ENCODE measurements at regions not wholly inside any gene's neighbourhood (a gene's known extent, or its start where the extent isn't known, plus 50 kb on each side); places are given as distances from the start of the nearest gene placed in this dataset.

- no peaks in the 10 kb centered on the region for H3K36me3 ChIP-seq (replicated peaks in 1 of 2; ENCODE audit: control insufficient read depth in 1 of 2, insufficient read depth in 2 of 2, low read length in 1 of 2)
- H2AFZ ChIP-seq (ENCODE audit: low read depth): no peak overlapping the region
- DNase-seq: no peak
- no peak overlapping the region for H3K4me2 ChIP-seq
- peaks cover 26% of the 10 kb centered on the region; the same call in 1 of the 2 replicates for H3K27me3 ChIP-seq (ENCODE audit: insufficient read depth)
- no peaks in the 10 kb centered on the region for H3K4me1 ChIP-seq (ENCODE audit: control insufficient read depth in 1 of 2, insufficient read depth in 2 of 2, low read depth in 1 of 2, low read length in 1 of 2)
- H3F3A ChIP-seq (replicated peaks; ENCODE audit: insufficient read depth): no peaks in the 10 kb centered on the region
- H3K9me2 ChIP-seq: no peaks in the 10 kb centered on the region
- H3K79me2 ChIP-seq (ENCODE audit: insufficient read depth): no peaks in the 10 kb centered on the region
- no peak overlapping the region for H3K27ac ChIP-seq (ENCODE audit: low read depth in 2 of 2, low read length in 1 of 2)
- TF ChIP-seq ELF1 (IDR thresholded peaks at IDR 0.05) (no peak), RAD21 (IDR thresholded peaks at IDR 0.05; ENCODE audit: low read length) (no peak), TEAD4 (IDR thresholded peaks at IDR 0.05; ENCODE audit: borderline replicate concordance, insufficient read depth) (no peak)
- ChIA-PET POLR2A (no interaction called here), CTCF (no interaction called here)
- no peaks in the 10 kb centered on the region for H3K9me3 ChIP-seq
- WGBS (ENCODE audit: low lambda C conversion rate): 14% methylated on average over 2 of the region's 2 CpGs
- H3K9ac ChIP-seq: no peak overlapping the region
- no peak overlapping the region for H3K4me3 ChIP-seq (ENCODE audit: low read depth in 2 of 2, low read length in 1 of 2)
- no peaks in the 10 kb centered on the region for H4K20me1 ChIP-seq (ENCODE audit: insufficient read depth)
Measured at GRCh38 chr1:119308806-119309205, 59.8 kb upstream of the HAO2 start.

- ChIA-PET POLR2A (no interaction called here), CTCF (interaction anchor here (1.6 to 2.3 kb wide), 2 partner anchors 14 to 35 kb away, joined by 6 read pairs; no protein-coding TSS in a partner anchor)
- H3K4me1 ChIP-seq (ENCODE audit: control insufficient read depth in 1 of 2, insufficient read depth in 2 of 2, low read depth in 1 of 2, low read length in 1 of 2): no peaks in the 10 kb centered on the region
- H3K9me3 ChIP-seq: no peaks in the 10 kb centered on the region
- H3K79me2 ChIP-seq (ENCODE audit: insufficient read depth): no peaks in the 10 kb centered on the region
- no peak overlapping the region for H2AFZ ChIP-seq (ENCODE audit: low read depth)
- no peak overlapping the region for H3K4me2 ChIP-seq
- no peaks in the 10 kb centered on the region for H4K20me1 ChIP-seq (ENCODE audit: insufficient read depth)
- peaks cover 26% of the 10 kb centered on the region; the same call in 1 of the 2 replicates for H3K27me3 ChIP-seq (ENCODE audit: insufficient read depth)
- H3K9me2 ChIP-seq: no peaks in the 10 kb centered on the region
- no peaks in the 10 kb centered on the region for H3K36me3 ChIP-seq (replicated peaks in 1 of 2; ENCODE audit: control insufficient read depth in 1 of 2, insufficient read depth in 2 of 2, low read length in 1 of 2)
- no peak overlapping the region for H3K27ac ChIP-seq (ENCODE audit: low read depth in 2 of 2, low read length in 1 of 2)
- under 1% methylated on average over 3 of the region's 3 CpGs for WGBS (ENCODE audit: low lambda C conversion rate)
- H3K9ac ChIP-seq: no peak overlapping the region
- no peak for DNase-seq
- TF ChIP-seq JUND (IDR thresholded peaks at IDR 0.05) (no peak), EZH2phosphoT487 (IDR thresholded peaks at IDR 0.05; ENCODE audit: borderline replicate concordance, low read depth) (no peak), ELF1 (IDR thresholded peaks at IDR 0.05) (no peak), REST (IDR thresholded peaks at IDR 0.05; ENCODE audit: low read depth, low read length) (no peak), TCF12 (IDR thresholded peaks at IDR 0.05) (no peak), PBX3 (IDR thresholded peaks at IDR 0.05) (no peak), CTCF (IDR thresholded peaks at IDR 0.05) (no peak), RCOR1 (IDR thresholded peaks at IDR 0.05; ENCODE audit: low read length) (no peak), SMC3 (IDR thresholded peaks at IDR 0.05; ENCODE audit: low read depth, low read length) (no peak), FOSL2 (IDR thresholded peaks at IDR 0.05; ENCODE audit: borderline replicate concordance, low read depth) (no peak), TAF1 (IDR thresholded peaks at IDR 0.05; ENCODE audit: borderline replicate concordance, low read depth, low read length) (no peak), GABPA (IDR thresholded peaks at IDR 0.05; ENCODE audit: low read depth) (no peak)
- no peak overlapping the region for H3K4me3 ChIP-seq (ENCODE audit: low read depth in 2 of 2, low read length in 1 of 2)
- H3F3A ChIP-seq (replicated peaks; ENCODE audit: insufficient read depth): no peaks in the 10 kb centered on the region
Measured at GRCh38 chr1:119310301-119310700, 58.3 kb upstream of the HAO2 start.
